Naive thymus-derived CD8-positive, alpha-beta T cell (primary cell): ENCODE measurements at regions not wholly inside any gene's neighbourhood (a gene's known extent, or its start where the extent isn't known, plus 50 kb on each side); places are given as distances from the start of the nearest gene placed in this dataset.

Source experiments
- ATAC-seq, 2 donors: fragments of 150-1000 bp; cut with Tn5 transposase in 1 of 2; sonication (Bioruptor Pico), chemical (Tn5 transposase) in 1 of 2; 1 replicate in 1 of 2; 2 replicates in 1 of 2; pipeline ENCODE4 v1.10.0; 2021; ENCODE audit warnings: mild to moderate bottlenecking in 2 of 2, moderate library complexity in 2 of 2
- POLR2A ChIA-PET: fragments of 350-600 bp; sonication (Branson Sonifier 250); formaldehyde crosslinking; loops from one replicate; lab custom pipeline; 2021; ENCODE audit warnings: antibody characterized with exemption; lab: Charles Lee
- DNase-seq, 10 donors: peaks; one replicate each; pipeline versions ENCODE4 v3.0.0 to v3.0.0-alpha.2; 2020 to 2022
- H3K27ac Mint-ChIP-seq, 10 donors: one replicate each; pipeline ENCODE4 v1.8.0; 2020 to 2022; ENCODE audit warnings: mild to moderate bottlenecking in 10 of 10, mixed read lengths in 10 of 10, moderate library complexity in 4 of 10, inconsistent platforms in 1 of 10
- H3K27me3 Mint-ChIP-seq, 5 donors: one replicate each; pipeline ENCODE4 v1.8.0; 2021 to 2022; ENCODE audit warnings: mixed read lengths in 5 of 5
- H3K36me3 Mint-ChIP-seq, 3 donors: one replicate each; pipeline ENCODE4 v1.8.0; 2020 to 2022; ENCODE audit warnings: mixed read lengths in 3 of 3, mild to moderate bottlenecking in 2 of 3, inconsistent platforms in 1 of 3
- H3K4me1 Mint-ChIP-seq, 4 donors: one replicate each; pipeline ENCODE4 v1.8.0; 2021 to 2022; ENCODE audit warnings: mixed read lengths in 4 of 4
- H3K4me3 Mint-ChIP-seq, 10 donors: one replicate each; pipeline ENCODE4 v1.8.0; 2020 to 2022; ENCODE audit warnings: mild to moderate bottlenecking in 10 of 10, mixed read lengths in 10 of 10, moderate library complexity in 6 of 10, inconsistent platforms in 1 of 10
- H3K9me3 Mint-ChIP-seq, 9 donors: one replicate each; pipeline ENCODE4 v1.8.0; 2020 to 2022; ENCODE audit warnings: mixed read lengths in 9 of 9, mild to moderate bottlenecking in 3 of 9, inconsistent platforms in 1 of 9, moderate library complexity in 1 of 9

DNA sequence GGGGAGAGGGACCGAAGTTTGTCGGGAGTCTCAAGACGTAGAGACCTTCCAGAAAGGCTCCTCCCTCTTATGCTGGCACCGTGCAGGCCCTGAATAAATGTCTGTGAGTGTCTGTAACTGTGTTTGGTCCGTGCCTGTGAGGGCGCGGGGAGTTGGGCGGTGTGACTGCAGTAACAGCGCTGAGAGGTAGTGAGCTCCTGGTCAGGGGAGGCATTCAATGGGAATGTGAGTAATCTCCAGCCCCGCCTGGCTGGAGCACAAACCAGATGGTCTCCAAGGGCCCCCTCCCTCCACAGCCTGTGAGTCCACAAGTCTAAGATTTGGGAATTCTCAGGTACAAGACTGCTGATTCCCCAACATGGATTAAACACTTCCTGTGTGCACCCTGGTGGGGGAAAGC lies 100.0 kb downstream of the HMX1 start:
- H3K27ac Mint-ChIP-seq: no peak overlapping the region
- DNase-seq (peak in 1 of 10 donors; percentile 56), ATAC-seq (no peak)
- no peaks in the 10 kb centered on the region for H3K36me3 Mint-ChIP-seq
- no peak overlapping the region for H3K4me3 Mint-ChIP-seq
- POLR2A ChIA-PET: no interaction called here
- H3K9me3 Mint-ChIP-seq: peaks cover 0 to 2% (median 0%) of the 10 kb centered on the region in 9 donors
- H3K4me1 Mint-ChIP-seq: peaks cover 0 to 1% (median 0%) of the 10 kb centered on the region in 4 donors
- peaks cover 0 to 3% (median 0%) of the 10 kb centered on the region in 5 donors for H3K27me3 Mint-ChIP-seq

DNA sequence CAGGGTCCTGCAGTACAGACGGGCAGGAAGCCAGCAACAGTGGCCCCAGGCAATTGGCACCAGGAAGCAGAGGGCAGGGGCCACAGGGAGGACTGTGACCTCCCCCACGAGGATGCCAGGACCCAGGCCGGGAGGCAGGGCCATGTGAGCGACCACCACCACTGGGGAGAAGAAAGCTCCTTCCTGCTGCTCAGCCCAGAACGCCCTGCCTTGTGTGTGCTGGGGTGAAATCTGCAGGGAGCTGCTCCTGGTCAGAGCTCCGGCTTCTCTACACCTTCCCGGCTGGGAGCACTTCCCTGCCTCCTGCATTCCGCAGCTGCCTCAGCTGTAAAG lies 100.4 kb downstream of the HMX1 start:
- peaks cover 0 to 2% (median 0%) of the 10 kb centered on the region in 9 donors for H3K9me3 Mint-ChIP-seq
- ATAC-seq (no peak), DNase-seq (peak in 1 of 10 donors; percentile 56)
- no peak overlapping the region for H3K4me3 Mint-ChIP-seq
- peaks cover 0 to under 1% (median 0%) of the 10 kb centered on the region in 5 donors for H3K27me3 Mint-ChIP-seq
- H3K36me3 Mint-ChIP-seq: no peaks in the 10 kb centered on the region
- POLR2A ChIA-PET: no interaction called here
- peaks cover 0 to 1% (median 0%) of the 10 kb centered on the region in 4 donors for H3K4me1 Mint-ChIP-seq
- no peak overlapping the region for H3K27ac Mint-ChIP-seq

DNA sequence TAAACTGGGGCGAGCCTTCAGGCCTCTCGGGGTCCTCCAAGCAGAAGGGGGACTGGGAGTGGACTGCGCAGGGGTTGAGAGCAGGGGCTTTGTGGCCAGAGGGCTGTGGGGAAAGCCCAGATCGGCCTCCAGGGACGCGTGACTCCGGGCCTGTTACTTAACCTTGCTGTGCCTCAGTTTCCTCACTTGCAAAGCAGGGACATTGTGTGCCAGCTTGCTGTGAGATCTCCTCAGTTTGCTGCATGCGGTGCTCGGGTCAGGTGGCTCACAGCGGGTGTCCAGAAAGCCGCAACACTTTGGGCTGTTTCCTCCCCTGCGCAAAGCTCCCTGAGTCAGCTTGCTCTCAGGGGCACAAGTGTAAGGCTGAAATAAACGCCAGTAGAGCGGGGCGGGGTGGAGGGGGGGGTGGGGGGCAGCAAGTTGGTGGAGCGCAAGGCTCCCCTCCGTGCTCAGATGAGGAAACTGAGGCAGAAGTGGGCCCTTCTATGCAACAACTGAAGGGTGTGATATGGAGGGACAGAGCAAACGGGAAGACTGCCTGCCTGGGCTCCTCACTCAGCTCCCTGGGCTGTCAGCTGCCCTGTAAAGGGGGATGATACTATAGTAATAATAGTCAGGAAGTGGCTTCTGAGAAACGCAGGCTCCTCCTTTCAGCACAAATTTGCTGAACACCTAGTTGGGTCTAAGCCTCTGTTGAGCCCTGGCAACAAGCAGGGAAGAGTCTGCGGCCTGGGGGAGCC lies 101.0 kb downstream of the HMX1 start:
- POLR2A ChIA-PET: no interaction called here
- peak in 1 of 10 donors; percentile 60 for DNase-seq
- peaks cover 0 to 2% (median 0%) of the 10 kb centered on the region in 9 donors for H3K9me3 Mint-ChIP-seq
- no peaks in the 10 kb centered on the region for H3K27me3 Mint-ChIP-seq
- H3K27ac Mint-ChIP-seq: no peak overlapping the region
- no peaks in the 10 kb centered on the region for H3K36me3 Mint-ChIP-seq
- H3K4me3 Mint-ChIP-seq: no peak overlapping the region
- ATAC-seq: no peak
- H3K4me1 Mint-ChIP-seq: peaks cover 0 to 1% (median 0%) of the 10 kb centered on the region in 4 donors

DNA sequence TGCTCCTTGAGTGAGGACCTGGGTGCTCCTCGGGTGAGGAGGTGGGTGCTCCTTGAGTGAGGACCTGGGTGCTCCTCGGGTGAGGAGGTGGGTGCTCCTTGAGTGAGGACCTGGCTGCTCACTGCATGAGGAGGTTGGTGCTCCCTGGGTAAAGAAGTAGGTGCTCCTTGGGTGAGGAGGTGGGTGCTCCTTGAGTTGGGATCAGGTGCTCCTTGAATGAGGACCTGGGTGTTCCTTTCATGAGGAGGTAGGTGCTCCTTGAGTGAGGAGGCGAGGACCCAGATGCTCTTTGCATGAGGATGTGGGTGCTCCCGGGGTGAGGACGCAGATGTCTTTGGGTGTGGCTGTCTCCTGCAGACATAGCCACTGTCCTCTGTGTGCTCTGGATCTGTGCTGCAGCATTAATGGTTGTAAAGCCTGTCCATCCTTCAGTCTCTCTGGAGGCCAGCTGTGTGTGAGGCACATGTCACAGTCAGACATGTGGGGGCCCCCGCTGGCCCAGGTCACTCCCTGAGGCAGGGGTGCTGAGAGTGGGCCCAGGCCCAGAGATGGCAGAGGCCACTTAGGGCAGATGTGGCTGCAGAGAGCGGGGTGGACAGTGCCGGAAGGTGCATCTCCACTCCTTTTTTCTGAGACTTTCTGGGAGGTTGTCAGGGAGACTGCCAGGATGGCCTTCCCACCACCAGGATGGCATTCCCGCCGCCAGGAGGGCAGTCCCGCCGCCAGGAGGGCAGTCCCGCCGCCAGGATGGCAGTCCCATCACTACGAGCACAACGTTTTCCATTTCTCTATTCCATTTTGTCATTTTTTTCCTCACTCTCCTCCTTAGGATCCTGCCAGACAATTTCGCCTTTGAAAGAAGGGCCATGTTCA lies 101.8 kb downstream of the HMX1 start:
- H3K36me3 Mint-ChIP-seq: no peaks in the 10 kb centered on the region
- H3K9me3 Mint-ChIP-seq: peaks cover 0 to 2% (median 0%) of the 10 kb centered on the region in 9 donors
- POLR2A ChIA-PET: no interaction called here
- peaks cover 0 to 1% (median 0%) of the 10 kb centered on the region in 5 donors for H3K27me3 Mint-ChIP-seq
- no peak for ATAC-seq
- H3K27ac Mint-ChIP-seq: peak overlapping the region in 1 of 10 donors; percentile 49
- H3K4me1 Mint-ChIP-seq: peaks cover 0 to 1% (median 0%) of the 10 kb centered on the region in 4 donors
- DNase-seq: peak in 1 of 10 donors; percentile 61
- H3K4me3 Mint-ChIP-seq: no peak overlapping the region

DNA sequence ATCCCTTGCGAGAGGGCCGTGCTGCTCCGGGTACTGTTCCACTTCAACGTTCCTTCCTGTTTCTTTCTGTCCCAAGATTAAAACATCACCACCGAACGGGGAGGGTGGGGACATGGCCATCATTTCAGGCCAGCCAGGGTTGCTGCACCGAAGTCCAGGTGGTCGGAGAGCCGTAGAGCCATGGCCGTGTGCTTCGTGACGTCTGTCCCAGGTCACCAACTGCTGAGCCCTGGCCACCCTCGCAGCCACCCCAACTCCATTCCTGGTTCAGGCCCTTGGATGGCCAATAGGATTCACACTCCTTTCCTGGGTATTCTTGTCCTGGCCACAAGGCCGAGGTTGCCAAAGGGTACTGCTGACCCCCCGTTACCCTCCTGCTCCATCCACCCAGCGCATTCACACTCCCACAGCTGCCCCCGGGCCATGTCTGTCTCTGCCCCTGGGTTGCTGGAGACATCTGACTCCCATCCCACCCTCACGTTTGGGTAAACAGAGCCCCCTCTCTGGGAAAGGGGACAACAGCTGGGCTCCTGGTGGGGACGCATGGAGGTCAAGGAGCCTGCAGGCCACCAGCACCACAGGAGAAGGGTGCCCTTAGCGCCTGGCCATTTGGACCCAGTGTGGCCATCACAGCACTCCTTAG lies 103.2 kb downstream of the HMX1 start:
- Mint-ChIP-seq H3K9me3 (peaks cover 0 to 2% (median 0%) of the 10 kb centered on the region in 9 donors), H3K27ac (no peak overlapping the region), H3K27me3 (peaks cover 0 to 4% (median 0%) of the 10 kb centered on the region in 5 donors), H3K36me3 (no peaks in the 10 kb centered on the region), H3K4me3 (no peak overlapping the region), H3K4me1 (peaks cover 0 to 1% (median 0%) of the 10 kb centered on the region in 4 donors)
- ATAC-seq (no peak), DNase-seq (peak in 1 of 10 donors; percentile 45)
- POLR2A ChIA-PET: no interaction called here

DNA sequence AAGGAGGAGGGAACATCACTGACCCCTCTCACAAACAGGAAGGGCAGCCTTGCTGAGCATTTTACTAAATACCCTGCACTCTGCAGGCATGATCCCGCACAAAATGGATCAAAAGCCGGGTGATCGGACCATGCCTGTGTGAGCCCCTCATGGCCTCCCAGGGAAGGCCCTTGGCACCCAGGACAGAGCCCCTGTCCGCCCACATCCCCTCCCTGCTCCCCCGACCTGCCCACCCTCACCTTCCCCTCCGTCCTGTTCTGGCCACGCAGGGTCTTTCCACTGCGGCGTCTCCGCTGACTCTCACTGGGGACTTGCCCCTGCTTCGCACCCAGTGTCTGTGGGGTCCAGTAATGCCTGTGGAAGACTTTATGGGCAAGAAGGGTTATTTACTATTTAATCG lies 105.0 kb downstream of the HMX1 start:
- H3K9me3 Mint-ChIP-seq: peaks cover 0 to 2% (median 0%) of the 10 kb centered on the region in 9 donors
- ATAC-seq (no peak), DNase-seq (no peak)
- peaks cover 0 to 1% (median 0%) of the 10 kb centered on the region in 4 donors for H3K4me1 Mint-ChIP-seq
- POLR2A ChIA-PET: no interaction called here
- H3K36me3 Mint-ChIP-seq: no peaks in the 10 kb centered on the region
- H3K27me3 Mint-ChIP-seq: peaks cover 0 to 7% (median 0%) of the 10 kb centered on the region in 5 donors
- H3K4me3 Mint-ChIP-seq: no peak overlapping the region
- H3K27ac Mint-ChIP-seq: no peak overlapping the region

DNA sequence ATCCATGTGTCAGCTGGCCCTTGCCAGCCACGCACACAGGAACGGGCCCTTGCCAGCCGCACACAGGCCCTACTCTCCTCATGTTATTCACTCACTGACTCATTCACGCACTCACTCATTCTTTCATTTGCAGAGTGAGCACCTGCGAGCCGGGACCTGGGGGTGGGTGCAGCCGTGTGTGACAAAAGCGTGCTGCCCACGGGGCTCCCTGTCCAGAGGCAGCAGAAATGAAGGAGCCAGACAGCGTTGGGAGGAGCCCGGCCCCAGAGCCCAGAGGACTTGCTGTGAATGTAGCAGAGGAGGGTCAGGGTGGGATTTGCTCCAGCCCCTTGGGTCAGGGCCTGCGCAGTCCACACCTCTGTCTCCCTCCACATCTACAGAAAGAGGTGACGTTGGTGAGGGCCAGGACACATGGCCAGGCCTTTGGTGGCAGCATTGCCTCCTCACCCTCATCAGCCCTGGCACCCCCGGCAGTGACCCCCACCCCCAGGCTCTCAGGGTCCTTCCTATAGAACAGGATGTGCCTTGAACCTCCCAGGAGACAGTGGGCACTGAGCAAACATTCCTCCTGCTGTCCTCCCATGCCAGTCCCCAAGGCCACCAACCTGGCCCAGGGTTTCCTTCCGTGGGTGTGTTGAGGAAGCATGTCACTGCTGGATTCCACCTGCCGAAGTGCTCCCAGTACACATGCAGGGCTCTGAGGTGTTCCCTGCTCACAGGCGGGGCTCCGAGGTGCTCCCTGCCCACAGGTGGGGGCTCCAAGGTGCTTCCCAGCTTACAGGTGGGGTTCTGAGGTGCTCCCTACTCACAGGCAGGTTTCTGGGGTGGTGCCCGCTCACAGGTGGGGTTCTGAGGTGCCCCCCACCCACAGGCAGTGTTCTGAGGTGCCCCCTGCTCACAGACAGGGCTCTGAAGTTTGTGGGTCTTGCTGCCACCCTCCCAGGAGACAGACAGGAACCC lies 105.7 kb downstream of the HMX1 start:
- peaks cover 0 to 7% (median 0%) of the 10 kb centered on the region in 5 donors for H3K27me3 Mint-ChIP-seq
- H3K4me1 Mint-ChIP-seq: peaks cover 0 to 1% (median 0%) of the 10 kb centered on the region in 4 donors
- DNase-seq (peak in 1 of 10 donors; percentile 58), ATAC-seq (no peak)
- no peaks in the 10 kb centered on the region for H3K36me3 Mint-ChIP-seq
- H3K9me3 Mint-ChIP-seq: peaks cover 0 to 2% (median 0%) of the 10 kb centered on the region in 9 donors
- POLR2A ChIA-PET: no interaction called here
- no peak overlapping the region for H3K4me3 Mint-ChIP-seq
- H3K27ac Mint-ChIP-seq: no peak overlapping the region

DNA sequence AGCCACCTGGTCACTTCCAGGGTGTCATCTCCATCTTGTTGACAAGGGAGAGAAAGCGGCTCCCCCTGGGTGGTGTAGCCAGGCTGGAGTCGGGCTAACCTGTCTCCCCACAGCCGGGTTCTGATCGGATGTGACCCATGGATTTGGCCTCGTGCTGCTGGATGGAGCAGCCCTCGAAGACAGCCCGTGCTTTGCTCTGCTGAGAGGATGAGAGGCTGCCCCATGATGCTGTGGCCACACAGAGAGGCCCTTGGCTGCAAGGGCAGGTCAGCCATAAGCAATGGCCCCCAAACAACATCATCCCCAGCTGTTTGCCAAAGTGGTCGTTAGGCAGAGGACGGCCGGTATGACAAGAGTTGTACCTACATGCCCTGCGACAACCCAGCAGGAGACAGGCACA lies 106.6 kb downstream of the HMX1 start:
- peak in 1 of 10 donors; percentile 35 for DNase-seq
- Mint-ChIP-seq H3K36me3 (no peaks in the 10 kb centered on the region), H3K4me3 (no peak overlapping the region)

DNA sequence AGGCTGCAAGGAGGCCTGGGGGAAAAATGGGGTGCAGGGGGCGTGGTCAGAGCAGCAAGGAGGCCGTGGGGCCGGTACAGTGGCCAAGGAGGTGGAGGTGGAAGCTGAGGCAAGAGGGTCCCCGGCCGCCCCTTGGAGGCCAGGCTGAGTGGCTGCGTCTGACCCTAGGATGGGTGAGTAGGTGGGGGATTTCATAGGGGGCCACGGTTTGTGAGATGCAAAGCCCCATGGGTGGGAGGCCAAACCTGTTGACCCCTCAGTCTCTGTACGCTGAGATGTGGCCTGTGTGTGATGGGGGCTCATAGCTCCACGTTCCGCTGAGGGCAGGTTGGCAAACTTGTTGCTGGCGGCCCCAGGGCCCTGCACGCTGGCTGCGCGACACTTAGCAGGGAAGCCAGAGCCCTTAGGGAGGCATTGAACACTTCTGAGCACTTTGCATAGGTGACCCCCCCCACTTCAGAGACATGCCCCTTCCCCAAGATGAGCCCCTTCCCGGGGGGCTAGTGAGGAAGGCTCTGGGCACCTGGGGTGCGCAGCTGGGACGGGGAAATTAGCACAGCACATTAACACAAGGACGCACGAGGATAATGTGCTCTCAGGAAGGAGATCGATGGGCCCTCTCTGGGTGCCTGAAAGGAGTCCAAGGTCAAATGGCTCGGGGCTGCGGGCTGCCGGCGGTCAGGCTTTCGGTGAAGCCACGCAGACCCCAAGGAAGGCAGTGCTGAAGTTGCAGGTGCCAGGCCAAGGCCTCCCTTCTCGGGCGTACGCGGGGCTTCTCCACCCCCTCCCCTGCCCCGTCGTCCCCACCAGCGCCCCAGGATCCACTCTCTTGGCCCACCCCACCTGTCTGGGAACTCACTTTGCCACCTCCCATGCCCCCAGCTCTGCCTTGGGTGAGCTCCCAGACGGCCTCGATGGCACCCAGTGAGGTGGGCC lies 107.4 kb downstream of the HMX1 start:
- peaks cover 0 to 2% (median 0%) of the 10 kb centered on the region in 9 donors for H3K9me3 Mint-ChIP-seq
- ATAC-seq (no peak), DNase-seq (no peak)
- POLR2A ChIA-PET: no interaction called here
- no peak overlapping the region for H3K4me3 Mint-ChIP-seq
- H3K36me3 Mint-ChIP-seq: no peaks in the 10 kb centered on the region
- peaks cover 0 to 1% (median 0%) of the 10 kb centered on the region in 4 donors for H3K4me1 Mint-ChIP-seq
- H3K27me3 Mint-ChIP-seq: peaks cover 0 to 10% (median 0%) of the 10 kb centered on the region in 5 donors
- H3K27ac Mint-ChIP-seq: no peak overlapping the region

More for the DNA sequence above, 106.6 kb downstream of the HMX1 start:
- POLR2A ChIA-PET: no interaction called here
- Mint-ChIP-seq H3K27me3 (peaks cover 0 to 10% (median 0%) of the 10 kb centered on the region in 5 donors), H3K9me3 (peaks cover 0 to 2% (median 0%) of the 10 kb centered on the region in 9 donors), H3K27ac (no peak overlapping the region), H3K4me1 (peaks cover 0 to 1% (median 0%) of the 10 kb centered on the region in 4 donors)
- ATAC-seq: no peak

DNA sequence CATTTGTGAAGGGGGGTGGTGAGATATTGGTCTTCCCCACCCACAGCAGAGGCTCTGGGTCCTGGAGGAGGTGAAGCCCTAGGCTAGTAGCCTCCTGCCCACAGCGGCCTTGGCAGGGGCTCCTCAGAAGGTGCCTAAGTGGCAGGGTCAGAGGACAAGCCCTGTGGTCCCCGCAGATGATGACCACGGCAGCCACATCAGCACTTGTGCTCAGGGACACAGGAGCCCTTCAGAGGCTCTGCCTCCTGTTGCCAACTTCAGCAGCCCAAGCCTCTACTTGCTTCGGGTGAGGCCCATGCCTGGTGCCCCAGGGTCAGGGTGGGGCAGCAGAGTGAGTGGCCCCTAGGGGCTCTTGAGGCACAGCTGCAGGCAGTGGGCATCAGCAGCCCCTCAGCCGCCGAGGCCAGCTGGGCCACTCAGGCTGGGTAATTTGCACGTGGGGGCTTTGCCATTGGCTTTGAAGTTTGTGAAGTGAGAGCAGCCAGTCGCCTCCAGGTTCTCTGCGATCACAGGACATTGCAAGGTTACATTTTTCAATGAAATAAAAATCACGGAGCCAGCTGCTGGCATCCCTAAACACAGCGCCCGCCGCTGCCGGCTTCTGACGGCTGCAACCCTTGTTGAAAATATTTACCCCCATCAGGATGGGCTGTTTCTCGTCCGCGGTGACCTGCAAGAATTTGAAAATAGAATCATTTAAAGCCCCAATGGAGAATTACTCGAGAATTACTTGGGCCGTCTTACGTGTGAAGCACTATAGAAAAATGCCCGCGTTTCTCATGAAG lies 108.5 kb downstream of the HMX1 start:
- DNase-seq: no peak
- POLR2A ChIA-PET: no interaction called here
- Mint-ChIP-seq H3K9me3 (no peaks in the 10 kb centered on the region), H3K27me3 (peaks cover 0 to 10% (median 0%) of the 10 kb centered on the region in 5 donors), H3K4me1 (no peaks in the 10 kb centered on the region), H3K36me3 (no peaks in the 10 kb centered on the region), H3K27ac (no peak overlapping the region), H3K4me3 (no peak overlapping the region)
- no peak for ATAC-seq
